H9 (cell line): ENCODE measurements at regions not wholly inside any gene's neighbourhood (a gene's known extent, or its start where the extent isn't known, plus 50 kb on each side); places are given as distances from the start of the nearest gene placed in this dataset.

Experiments
- DNase-seq: peaks from one replicate; pipeline ENCODE4 v3.0.0-alpha.2; 2017
- H2AFZ ChIP-seq: one replicate; pipeline ENCODE4 v1.6.1; 2013; ENCODE audit warnings: mild to moderate bottlenecking, low read length, control low read depth, moderate library complexity
- H2AK5ac ChIP-seq: 2 replicates; pipeline ENCODE4 v1.6.1; 2013; ENCODE audit warnings: low read length, control low read depth, mixed read lengths; ENCODE audit not compliant: insufficient read length
- H2BK120ac ChIP-seq: one replicate; pipeline ENCODE4 v1.6.1; 2013; ENCODE audit warnings: low read depth, mild to moderate bottlenecking, low read length, control low read depth, inconsistent platforms; ENCODE audit not compliant: poor library complexity, severe bottlenecking
- H2BK12ac ChIP-seq: 2 replicates; pipeline ENCODE4 v1.6.1; 2013; ENCODE audit warnings: low read length, control low read depth, mixed read lengths, low read depth; ENCODE audit not compliant: insufficient read length
- H2BK15ac ChIP-seq: 2 replicates; pipeline ENCODE4 v1.6.1; 2013; ENCODE audit warnings: low read depth, low read length, control low read depth
- H2BK20ac ChIP-seq: one replicate; pipeline ENCODE4 v1.6.1; 2013; ENCODE audit warnings: low read depth, mild to moderate bottlenecking, low read length, control low read depth, inconsistent platforms; ENCODE audit not compliant: poor library complexity, severe bottlenecking
- H2BK5ac ChIP-seq: 2 replicates; pipeline ENCODE4 v1.6.1; 2013; ENCODE audit warnings: low read length, control low read depth, mixed read lengths; ENCODE audit not compliant: insufficient read length
- H3K14ac ChIP-seq: 2 replicates; pipeline ENCODE4 v1.6.1; 2013; ENCODE audit warnings: low read length, control low read depth; ENCODE audit not compliant: insufficient read depth
- H3K18ac ChIP-seq: 2 replicates; pipeline ENCODE4 v1.6.1; 2013; ENCODE audit warnings: low read depth, mild to moderate bottlenecking, mixed read lengths, low read length, control low read depth; ENCODE audit not compliant: insufficient read length
- H3K23ac ChIP-seq: 2 replicates; pipeline ENCODE4 v1.6.1; 2013; ENCODE audit warnings: low read length, control low read depth, mixed read lengths, low read depth; ENCODE audit not compliant: insufficient read length
- H3K23me2 ChIP-seq: 2 replicates; pipeline ENCODE4 v1.6.1; 2013; ENCODE audit warnings: low read depth, mild to moderate bottlenecking, mixed read lengths, low read length, control low read depth; ENCODE audit not compliant: insufficient read length, poor library complexity, severe bottlenecking
- H3K27ac ChIP-seq: 2 replicates; pipeline ENCODE4 v1.5.1; 2013; ENCODE audit warnings: low read length, control low read depth, mixed read lengths, low read depth; ENCODE audit not compliant: insufficient read length
- H3K27me3 ChIP-seq: 2 replicates; pipeline ENCODE4 v1.6.1; 2013; ENCODE audit warnings: low read length, control low read depth, inconsistent platforms; ENCODE audit not compliant: insufficient read depth
- H3K4ac ChIP-seq: 2 replicates; pipeline ENCODE4 v1.6.1; 2013; ENCODE audit warnings: low read depth, mild to moderate bottlenecking, control low read depth, inconsistent platforms, low read length, moderate library complexity
- H3K4me1 ChIP-seq: 2 replicates; pipeline ENCODE4 v1.6.1; 2013; ENCODE audit warnings: low read length, control low read depth, inconsistent platforms; ENCODE audit not compliant: insufficient read depth
- H3K4me2 ChIP-seq: 2 replicates; pipeline ENCODE4 v1.6.1; 2013; ENCODE audit warnings: low read length, control low read depth, mixed read lengths; ENCODE audit not compliant: insufficient read length, insufficient read depth
- H3K56ac ChIP-seq: 2 replicates; pipeline ENCODE4 v1.6.1; 2013; ENCODE audit warnings: low read depth, mild to moderate bottlenecking, mixed read lengths, low read length, control low read depth; ENCODE audit not compliant: insufficient read length
- H3K79me1 ChIP-seq: 2 replicates; pipeline ENCODE4 v1.6.1; 2013; ENCODE audit warnings: low read depth, mild to moderate bottlenecking, moderate library complexity, low read length, control low read depth, inconsistent platforms; ENCODE audit not compliant: insufficient read depth, poor library complexity, severe bottlenecking
- H3K79me2 ChIP-seq: 2 replicates; pipeline ENCODE4 v1.6.1; 2013; ENCODE audit warnings: low read length, control low read depth, inconsistent platforms; ENCODE audit not compliant: insufficient read depth
- H3K9ac ChIP-seq: 2 replicates; pipeline ENCODE4 v1.6.1; 2013; ENCODE audit warnings: low read length, control low read depth, mixed read lengths; ENCODE audit not compliant: insufficient read length; ENCODE audit errors: extremely low read depth
- H3K9me3 ChIP-seq: one replicate; pipeline ENCODE4 v1.6.1; 2013; ENCODE audit warnings: low read depth, low read length, inconsistent platforms; ENCODE audit not compliant: control insufficient read depth
- H3T11ph ChIP-seq: one replicate; pipeline ENCODE4 v1.6.1; 2013; ENCODE audit warnings: mild to moderate bottlenecking, low read length, control low read depth, inconsistent platforms
- H4K20me1 ChIP-seq: one replicate; pipeline ENCODE4 v1.6.1; 2013; ENCODE audit not compliant: control insufficient read depth, insufficient read length, insufficient read depth
- H4K5ac ChIP-seq: 2 replicates; pipeline ENCODE4 v1.6.1; 2013; ENCODE audit warnings: low read depth, mild to moderate bottlenecking, mixed read lengths, low read length, control low read depth; ENCODE audit not compliant: insufficient read length
- H4K8ac ChIP-seq: replicated peaks from 2 replicates; pipeline ENCODE4 v1.6.1; 2013; ENCODE audit warnings: low read length, control low read depth, mixed read lengths, low read depth; ENCODE audit not compliant: insufficient read length
- H4K91ac ChIP-seq: 2 replicates; pipeline ENCODE4 v1.6.1; 2013; ENCODE audit warnings: low read depth, mild to moderate bottlenecking, moderate library complexity, mixed read lengths, low read length, control low read depth; ENCODE audit not compliant: insufficient read length
- H3K27ac Mint-ChIP-seq, 3 experiments: 2 replicates in 2 of 3; 3 replicates in 1 of 3; pipeline ENCODE4 v1.8.0; 2020 to 2021; ENCODE audit warnings: mixed read lengths in 3 of 3, mild to moderate bottlenecking in 1 of 3, moderate library complexity in 1 of 3
- H3K27me3 Mint-ChIP-seq: 2 replicates; pipeline ENCODE4 v1.8.0; 2021; ENCODE audit warnings: low read depth, mild to moderate bottlenecking, moderate library complexity, mixed read lengths
- H3K36me3 Mint-ChIP-seq, 3 experiments: 2 replicates in 2 of 3; 3 replicates in 1 of 3; pipeline ENCODE4 v1.8.0; 2020 to 2021; ENCODE audit warnings: low read depth in 3 of 3, mixed read lengths in 3 of 3; ENCODE audit not compliant: insufficient read depth in 1 of 3
- H3K4me1 Mint-ChIP-seq, 2 experiments: 2 replicates each; pipeline ENCODE4 v1.8.0; 2020; ENCODE audit warnings: mixed read lengths in 2 of 2
- H3K4me3 Mint-ChIP-seq, 2 experiments: 2 replicates in 1 of 2; 3 replicates in 1 of 2; pipeline ENCODE4 v1.8.0; 2020 to 2021; ENCODE audit warnings: mild to moderate bottlenecking in 2 of 2, mixed read lengths in 2 of 2, moderate library complexity in 1 of 2
- H3K9me3 Mint-ChIP-seq, 2 experiments: 2 replicates in 1 of 2; 3 replicates in 1 of 2; pipeline ENCODE4 v1.8.0; 2020; ENCODE audit warnings: mild to moderate bottlenecking in 2 of 2, mixed read lengths in 2 of 2, moderate library complexity in 1 of 2
- CTCF ChIP-seq: fragments of 200-600 bp; sonication (generic); conservative IDR thresholded peaks from 3 replicates; pipeline ENCODE4 v1.8.0; 2021; ENCODE audit warnings: antibody characterized with exemption, mild to moderate bottlenecking

GRCh38 chr2:176833671-176834070, 378.9 kb upstream of the HNRNPA3 start:
- Histone ChIP-seq H3K27ac (no peak overlapping the region), H3K18ac (no peak overlapping the region), H3K9me3 (no peaks in the 10 kb centered on the region), H2BK20ac (no peak overlapping the region), H2BK12ac (no peak overlapping the region), H3K4me2 (no peak overlapping the region), H3K27me3 (no peaks in the 10 kb centered on the region), H2BK120ac (no peak overlapping the region), H3T11ph (no peak overlapping the region), H3K23me2 (no peaks in the 10 kb centered on the region), H3K79me2 (no peaks in the 10 kb centered on the region), H4K5ac (no peak overlapping the region), H3K9ac (no peak overlapping the region), H2AK5ac (no peak overlapping the region), H3K79me1 (no peaks in the 10 kb centered on the region), H2AFZ (no peak overlapping the region), H3K23ac (no peak overlapping the region), H4K20me1 (no peaks in the 10 kb centered on the region), H3K56ac (no peak overlapping the region), H3K14ac (no peak overlapping the region), H3K4me1 (no peaks in the 10 kb centered on the region), H2BK15ac (no peak overlapping the region), H3K4ac (no peak overlapping the region), H4K91ac (no peak overlapping the region), H4K8ac (no peak overlapping the region), H2BK5ac (no peak overlapping the region)
- DNase-seq, result no peak
- Mint-ChIP-seq H3K27ac (no peak overlapping the region), H3K4me3 (no peak overlapping the region), H3K36me3 (no peaks in the 10 kb centered on the region; a peak in 1 of 7 replicates), H3K27me3 (no peaks in the 10 kb centered on the region; the same call in none of the 2 replicates), H3K4me1 (peaks cover 9 to 11% of the 10 kb centered on the region in 2 experiments; a peak in 3 of 4 replicates), H3K9me3 (no peaks in the 10 kb centered on the region)
- no peak for TF ChIP-seq CTCF
